Spleen (tissue), 7 donors: ENCODE measurements at regions not wholly inside any gene's neighbourhood (a gene's known extent, or its start where the extent isn't known, plus 50 kb on each side); places are given as distances from the start of the nearest gene placed in this dataset.

ENCODE experiments used
- CTCF ChIP-seq, 11 experiments: fragments of 200-600 bp in 7 of 11; fragments of 450-650 bp in 4 of 11; sonication (generic) in 4 of 11; IDR thresholded peaks in 8 of 11; conservative IDR thresholded peaks in 3 of 11; 1 replicate in 7 of 11; 2 replicates in 4 of 11; pipeline versions ENCODE4 v1.4.0 to v1.8.0; 2016 to 2021; ENCODE audit warnings: antibody characterized with exemption in 11 of 11, inconsistent platforms in 4 of 11, mild to moderate bottlenecking in 1 of 11
- POLR2A ChIP-seq, 3 donors: fragments of 450-650 bp; IDR thresholded peaks; one replicate each; pipeline ENCODE4 v1.5.1; 2017; ENCODE audit warnings: antibody characterized with exemption in 3 of 3, mild to moderate bottlenecking in 1 of 3
- POLR2AphosphoS5 ChIP-seq, 3 donors: sonication (generic); formaldehyde crosslinking; IDR thresholded peaks; one replicate each; pipeline ENCODE4 v1.5.1; 2017; ENCODE audit warnings: antibody characterized with exemption in 3 of 3
- donor health status: DM: no; HTN: no; CAD: no; lungs with moderate emphysema.
- donor health status: DM: no; HTN: no; CAD: no.
- donor health status: DM: no; HTN: no; CAD: no.

- no peak for TF ChIP-seq CTCF (IDR thresholded peaks at IDR 0.05 in 8 of 11, conservative IDR thresholded peaks at IDR 0.05 in 3 of 11)
- no peak for TF ChIP-seq POLR2AphosphoS5 (IDR thresholded peaks at IDR 0.05)
- TF ChIP-seq POLR2A (IDR thresholded peaks at IDR 0.05), result no peak
These were observed 316.8 kb downstream of the ZNF674 start for GRCh38 chrX:46228389-46228788.
